GM12878 (cell line): ENCODE measurements at regions not wholly inside any gene's neighbourhood (a gene's known extent, or its start where the extent isn't known, plus 50 kb on each side); places are given as distances from the start of the nearest gene placed in this dataset.

Experiments used
- ATAC-seq: fragments of 200-7000 bp; cut with Tn5 transposase; 3 replicates; pipeline ENCODE4 v1.9.1; 2020; ENCODE audit warnings: mild to moderate bottlenecking, moderate library complexity
- BruUV-seq: library from RNA; stranded (reverse); fragments of 400-500 nt; replicated peaks from 2 replicates; lab custom pipeline; 2021; lab: Mats Ljungman, UMichigan
- CTCF ChIA-PET: fragments of 300-600 bp; sonication (Branson Sonifier 250); formaldehyde crosslinking; extraction: SDS; loops from one replicate; lab custom pipeline; 2021; ENCODE audit warnings: inconsistent platforms; lab: Yijun Ruan, JAX
- POLR2A ChIA-PET: fragments of 350-600 bp; formaldehyde crosslinking; extraction: SDS; loops from one replicate; lab custom pipeline; 2021; ENCODE audit warnings: inconsistent platforms; lab: Charles Lee
- RAD21 ChIA-PET: fragments of 300-600 bp; sonication (Branson Sonifier 250); formaldehyde crosslinking; loops from one replicate; lab custom pipeline; 2023; ENCODE audit warnings: antibody characterized with exemption; ENCODE audit not compliant: unreplicated experiment; lab: Charles Lee
- SMC1A ChIA-PET: fragments of 300-600 bp; sonication (Branson Sonifier 250); formaldehyde crosslinking; loops from one replicate; lab custom pipeline; 2023; ENCODE audit not compliant: unreplicated experiment, uncharacterized antibody; lab: Charles Lee
- DNase-seq: peaks from one replicate; pipeline ENCODE4 v3.0.0-alpha.2; 2011; ENCODE audit warnings: low read depth, low spot score
- FAIRE-seq: peaks from 3 replicates; lab custom pipeline; 2011; peaks lifted over from hg19 to GRCh38; lab: Jason Lieb, UNC
- H2AFZ ChIP-seq: 2 replicates; pipeline ENCODE4 v1.6.0; 2011; ENCODE audit warnings: low read depth, low read length, control low read depth; ENCODE audit not compliant: control insufficient read depth
- H3K27ac ChIP-seq: 2 replicates; pipeline ENCODE4 v1.5.1; 2011; ENCODE audit warnings: control low read depth; ENCODE audit not compliant: control insufficient read depth, insufficient read depth
- H3K27me3 ChIP-seq, 2 experiments: replicated peaks in 1 of 2; 2 replicates each; pipeline versions ENCODE4 v1.6.0 to v1.6.1; 2011; ENCODE audit warnings: low read length in 1 of 2; ENCODE audit not compliant: control insufficient read depth in 2 of 2, insufficient read depth in 2 of 2
- H3K36me3 ChIP-seq, 2 experiments: 2 replicates each; pipeline ENCODE4 v1.5.1; 2011; ENCODE audit warnings: low read length in 1 of 2; ENCODE audit not compliant: control insufficient read depth in 2 of 2, insufficient read depth in 2 of 2
- H3K4me1 ChIP-seq: 2 replicates; pipeline ENCODE4 v1.6.1; 2011; ENCODE audit warnings: mild to moderate bottlenecking, low read length, moderate library complexity, mixed read lengths; ENCODE audit not compliant: control insufficient read depth, insufficient read depth
- H3K4me2 ChIP-seq: 2 replicates; pipeline ENCODE4 v1.6.0; 2011; ENCODE audit warnings: control low read depth; ENCODE audit not compliant: control insufficient read depth, insufficient read depth
- H3K4me3 ChIP-seq: fragments of 200-600 bp; sonication (generic); 2 replicates; pipeline ENCODE4 v1.5.1; 2016
- H3K79me2 ChIP-seq: 2 replicates; pipeline ENCODE4 v1.6.0; 2011; ENCODE audit warnings: low read length; ENCODE audit not compliant: control insufficient read depth, insufficient read depth
- H3K9ac ChIP-seq: 2 replicates; pipeline ENCODE4 v1.8.0; 2011; ENCODE audit warnings: low read length, control low read depth, mixed read lengths; ENCODE audit not compliant: control insufficient read depth, insufficient read depth
- H3K9me3 ChIP-seq: replicated peaks from 3 replicates; pipeline ENCODE4 v1.5.1; 2011; ENCODE audit warnings: mild to moderate bottlenecking, low read length; ENCODE audit not compliant: control insufficient read depth, insufficient read depth
- H4K20me1 ChIP-seq: 2 replicates; pipeline ENCODE4 v1.6.0; 2011; ENCODE audit not compliant: control insufficient read depth, insufficient read depth
- CREM ChIP-seq: IDR thresholded peaks from 2 replicates; pipeline ENCODE4 v1.6.1; 2014; ENCODE audit warnings: antibody characterized with exemption, low read depth
- MYB ChIP-seq: fragments of 150-350 bp; IDR thresholded peaks from 2 replicates; pipeline ENCODE4 v1.6.1; 2014; ENCODE audit warnings: mild to moderate bottlenecking, low read depth, low read length, borderline replicate concordance
- RB1 ChIP-seq: fragments of 450-650 bp; formaldehyde crosslinking; IDR thresholded peaks from 2 replicates; pipeline ENCODE4 v1.6.1; 2017; ENCODE audit warnings: mild to moderate bottlenecking, borderline replicate concordance
- SPI1 ChIP-seq: IDR thresholded peaks from 2 replicates; pipeline ENCODE4 v1.6.1; 2011; ENCODE audit warnings: low read depth, mild to moderate bottlenecking, low read length, moderate library complexity, borderline replicate concordance; ENCODE audit not compliant: insufficient read depth
- SRF ChIP-seq, 2 experiments: IDR thresholded peaks; 2 replicates each; pipeline ENCODE4 v1.6.1; 2011; ENCODE audit warnings: low read depth in 2 of 2, low read length in 2 of 2, mild to moderate bottlenecking in 1 of 2, moderate library complexity in 1 of 2
- ZNF622 ChIP-seq: fragments of 450-650 bp; IDR thresholded peaks from 2 replicates; pipeline ENCODE4 v1.6.1; 2017; ENCODE audit warnings: mild to moderate bottlenecking, inconsistent platforms
- WGBS: methylation state at CpG from one replicate; pipeline ENCODE4 v1.1.6; 2016; ENCODE audit warnings: low lambda C conversion rate; ENCODE audit not compliant: insufficient replicate concordance, insufficient coverage; ENCODE audit errors: missing lambda C conversion rate; 5-methylcytosine and 5-hydroxymethylcytosine counted together
- in situ Hi-C: fragments of 300-500 bp; cut with MboI; formaldehyde crosslinking; loops from 9 replicates; pipeline ENCODE4 v1.14.3; 2018; ENCODE audit warnings: mixed read lengths
- intact Hi-C: fragments of 100-400 bp; cut with micrococcal nuclease; formaldehyde crosslinking; loops from one replicate; pipeline ENCODE4 v1.14.2; 2022; ENCODE audit not compliant: unreplicated experiment
- TF ChIP-seq, protein P1 (sequence below): fragments of 450-650 bp; formaldehyde crosslinking; IDR thresholded peaks from 2 replicates; pipeline ENCODE4 v1.5.0; 2022; ENCODE audit warnings: mild to moderate bottlenecking, missing genetic modification characterization

DNA sequence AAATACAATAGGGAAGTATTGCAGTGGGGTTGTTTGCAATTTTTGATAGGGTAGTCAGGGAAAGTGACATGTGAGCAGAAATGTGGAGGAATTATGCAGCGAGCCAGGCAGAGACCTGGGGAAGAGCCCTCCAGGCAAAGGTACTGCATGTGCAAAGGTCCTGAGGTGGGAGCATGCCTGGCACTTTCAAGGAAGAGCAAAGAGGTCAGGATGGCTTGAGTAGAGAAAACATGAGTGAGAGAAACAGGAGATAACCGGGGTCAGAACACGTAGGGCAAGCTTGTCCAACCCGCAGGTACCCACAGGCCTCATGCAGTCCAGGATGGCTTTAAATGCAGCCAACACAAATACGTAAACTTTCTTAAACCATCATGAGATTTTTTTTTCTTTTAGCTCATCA, 71.0 kb downstream of the COQ2 start:
- H2AFZ ChIP-seq, result no peak overlapping the region
- intact Hi-C loops (no loop called here), in situ Hi-C loops (no loop called here)
- DNase-seq (no peak), FAIRE-seq (no peak), ATAC-seq (no peak)
- H3K27me3 ChIP-seq, result no peaks in the 10 kb centered on the region
- no TSS peak for BruUV-seq
- H3K36me3 ChIP-seq, result no peaks in the 10 kb centered on the region
- ChIA-PET POLR2A (interaction anchor here (3.8 kb wide), 1 partner anchor 100 kb away, joined by 16 read pairs; the partner anchor contains the start of gene PLAC8), RAD21 (interaction anchor here (0.7 to 3.2 kb wide), 11 partner anchors 8 to 139 kb away, joined by 3 to 17 read pairs (median 3); no protein-coding TSS in a partner anchor), CTCF (interaction anchor here (0.9 to 2.7 kb wide), 5 partner anchors 14 to 59 kb away, joined by 3 to 14 read pairs (median 5); no protein-coding TSS in a partner anchor), SMC1A (interaction anchor here (1.0 to 6.3 kb wide), 11 partner anchors 23 to 139 kb away, joined by 3 to 72 read pairs (median 10); partner anchors contain the start of gene PLAC8)
- no peak overlapping the region for H3K9ac ChIP-seq
- 97% methylated on average over 5 of the region's 5 CpGs for WGBS
- H3K79me2 ChIP-seq, result no peaks in the 10 kb centered on the region
- H3K27ac ChIP-seq, result no peak overlapping the region
- no peak overlapping the region for H3K4me2 ChIP-seq
- no peak for TF ChIP-seq ZNF622
- TF ChIP-seq RB1, result no peak
- H3K4me1 ChIP-seq, result peaks cover 39% of the 10 kb centered on the region
- peaks cover 6% of the 10 kb centered on the region; the same call in 2 of the 3 replicates for H3K9me3 ChIP-seq
- no peaks in the 10 kb centered on the region for H4K20me1 ChIP-seq
- H3K4me3 ChIP-seq, result no peak overlapping the region

DNA sequence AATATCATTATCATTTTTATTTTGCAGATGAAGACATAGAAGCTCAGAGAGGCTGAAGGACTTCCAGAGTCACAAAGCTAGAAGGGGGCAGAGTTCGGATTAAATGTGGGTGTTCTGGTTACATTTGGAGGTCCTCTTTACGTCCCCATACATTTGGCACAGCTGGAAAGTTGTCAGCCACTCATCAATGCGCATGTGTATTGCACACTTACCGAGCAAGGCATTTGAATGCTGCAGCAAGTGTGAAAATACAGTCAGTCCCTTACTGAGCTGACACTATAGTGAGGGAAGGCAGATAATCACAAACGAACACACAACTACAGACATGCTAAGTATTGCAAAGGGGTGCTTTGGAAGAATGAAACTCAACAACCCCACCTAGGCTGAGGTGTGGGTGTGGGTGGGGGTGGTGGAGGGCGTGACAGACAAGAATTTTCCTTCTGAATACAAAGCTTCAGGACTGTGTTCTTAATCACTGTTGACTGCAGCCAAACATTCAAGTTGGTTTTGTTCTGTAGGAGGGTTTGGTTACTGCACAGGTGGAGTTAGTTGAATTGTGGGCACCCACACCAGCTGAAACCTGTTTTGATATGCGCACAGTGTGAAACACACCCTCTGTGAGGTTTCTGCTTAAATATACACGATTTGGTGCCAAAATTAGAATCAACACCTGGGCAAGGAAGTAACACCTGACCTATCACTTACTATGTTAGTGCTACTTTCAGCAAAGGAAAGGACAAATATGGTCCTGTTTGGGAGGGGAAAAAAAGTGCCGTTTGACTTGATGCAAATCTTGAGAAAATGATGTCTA, 72.4 kb downstream of the COQ2 start:
- intact Hi-C loops (no loop called here), in situ Hi-C loops (no loop called here)
- Histone ChIP-seq H3K4me3 (no peak overlapping the region), H3K79me2 (no peaks in the 10 kb centered on the region), H3K36me3 (no peaks in the 10 kb centered on the region), H3K4me2 (peak overlapping the region; percentile 50), H3K9ac (no peak overlapping the region), H3K4me1 (peaks cover 29% of the 10 kb centered on the region), H4K20me1 (no peaks in the 10 kb centered on the region), H3K27ac (peak overlapping the region; percentile 60), H2AFZ (no peak overlapping the region; the same call in 1 of the 2 replicates), H3K27me3 (no peaks in the 10 kb centered on the region), H3K9me3 (peaks cover 6% of the 10 kb centered on the region; the same call in 2 of the 3 replicates)
- ChIA-PET CTCF (interaction anchor here (0.9 to 2.7 kb wide), 13 partner anchors 10 to 102 kb away, joined by 3 to 14 read pairs (median 3); no protein-coding TSS in a partner anchor), SMC1A (interaction anchor here (0.6 to 6.3 kb wide), 21 partner anchors 10 to 201 kb away, joined by 3 to 72 read pairs (median 7); partner anchors contain the start of genes COPS4 and PLAC8), POLR2A (interaction anchor here (0.8 to 3.8 kb wide), 8 partner anchors 29 to 138 kb away, joined by 3 to 16 read pairs (median 4); partner anchors contain the start of gene PLAC8), RAD21 (interaction anchor here (0.7 to 3.2 kb wide), 12 partner anchors 10 to 102 kb away, joined by 3 to 17 read pairs (median 5); partner anchors contain the start of gene COQ2)
- peak; percentile 87 for ATAC-seq
- WGBS, result 41% methylated on average over 9 of the region's 9 CpGs
- peak; percentile 90 for DNase-seq
- FAIRE-seq, result peak; percentile 72
- no TSS peak for BruUV-seq
- TF ChIP-seq, protein P1, sequence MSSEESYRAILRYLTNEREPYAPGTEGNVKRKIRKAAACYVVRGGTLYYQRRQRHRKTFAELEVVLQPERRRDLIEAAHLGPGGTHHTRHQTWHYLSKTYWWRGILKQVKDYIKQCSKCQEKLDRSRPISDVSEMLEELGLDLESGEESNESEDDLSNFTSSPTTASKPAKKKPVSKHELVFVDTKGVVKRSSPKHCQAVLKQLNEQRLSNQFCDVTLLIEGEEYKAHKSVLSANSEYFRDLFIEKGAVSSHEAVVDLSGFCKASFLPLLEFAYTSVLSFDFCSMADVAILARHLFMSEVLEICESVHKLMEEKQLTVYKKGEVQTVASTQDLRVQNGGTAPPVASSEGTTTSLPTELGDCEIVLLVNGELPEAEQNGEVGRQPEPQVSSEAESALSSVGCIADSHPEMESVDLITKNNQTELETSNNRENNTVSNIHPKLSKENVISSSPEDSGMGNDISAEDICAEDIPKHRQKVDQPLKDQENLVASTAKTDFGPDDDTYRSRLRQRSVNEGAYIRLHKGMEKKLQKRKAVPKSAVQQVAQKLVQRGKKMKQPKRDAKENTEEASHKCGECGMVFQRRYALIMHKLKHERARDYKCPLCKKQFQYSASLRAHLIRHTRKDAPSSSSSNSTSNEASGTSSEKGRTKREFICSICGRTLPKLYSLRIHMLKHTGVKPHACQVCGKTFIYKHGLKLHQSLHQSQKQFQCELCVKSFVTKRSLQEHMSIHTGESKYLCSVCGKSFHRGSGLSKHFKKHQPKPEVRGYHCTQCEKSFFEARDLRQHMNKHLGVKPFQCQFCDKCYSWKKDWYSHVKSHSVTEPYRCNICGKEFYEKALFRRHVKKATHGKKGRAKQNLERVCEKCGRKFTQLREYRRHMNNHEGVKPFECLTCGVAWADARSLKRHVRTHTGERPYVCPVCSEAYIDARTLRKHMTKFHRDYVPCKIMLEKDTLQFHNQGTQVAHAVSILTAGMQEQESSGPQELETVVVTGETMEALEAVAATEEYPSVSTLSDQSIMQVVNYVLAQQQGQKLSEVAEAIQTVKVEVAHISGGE (CRISPR knock-in tag), result no peak
- no peak for TF ChIP-seq SPI1
- TF ChIP-seq CREM, result 0 out of 2 replicates have a peak, but pooled peaks have one; percentile 18
- peak; percentile 87 to 88 for TF ChIP-seq SRF (IDR thresholded peaks at IDR 0.05; ENCODE audit: low read depth in 2 of 2, low read length in 2 of 2)
- TF ChIP-seq MYB, result 0 out of 2 replicates have a peak, but pooled peaks have one; percentile 49
